ENCODE measurements at regions not wholly inside any gene's neighbourhood (a gene's known extent, or its start where the extent isn't known, plus 50 kb on each side); places are given as distances from the start of the nearest gene placed in this dataset.

DNA sequence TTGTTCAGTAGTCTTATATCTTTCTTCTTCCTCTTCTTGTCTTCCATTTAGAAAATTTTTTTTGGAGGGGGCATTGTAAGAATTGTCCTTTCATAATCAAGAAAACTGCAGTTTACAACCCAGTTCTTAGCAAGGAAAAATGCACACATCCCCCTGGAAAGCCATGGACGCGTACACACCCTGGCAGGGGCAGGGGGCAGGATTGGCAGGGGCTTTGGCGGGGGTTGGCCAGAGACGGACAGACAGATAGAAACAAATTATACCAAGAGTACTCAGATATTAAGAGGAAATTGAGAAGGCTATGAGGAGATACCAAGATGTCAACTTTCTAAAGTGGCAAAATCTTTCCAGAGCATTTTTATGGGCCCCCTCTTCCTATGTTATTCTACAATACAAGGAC is 322.5 kb upstream of the CPXCR1 start:
- TF ChIP-seq, protein P1, sequence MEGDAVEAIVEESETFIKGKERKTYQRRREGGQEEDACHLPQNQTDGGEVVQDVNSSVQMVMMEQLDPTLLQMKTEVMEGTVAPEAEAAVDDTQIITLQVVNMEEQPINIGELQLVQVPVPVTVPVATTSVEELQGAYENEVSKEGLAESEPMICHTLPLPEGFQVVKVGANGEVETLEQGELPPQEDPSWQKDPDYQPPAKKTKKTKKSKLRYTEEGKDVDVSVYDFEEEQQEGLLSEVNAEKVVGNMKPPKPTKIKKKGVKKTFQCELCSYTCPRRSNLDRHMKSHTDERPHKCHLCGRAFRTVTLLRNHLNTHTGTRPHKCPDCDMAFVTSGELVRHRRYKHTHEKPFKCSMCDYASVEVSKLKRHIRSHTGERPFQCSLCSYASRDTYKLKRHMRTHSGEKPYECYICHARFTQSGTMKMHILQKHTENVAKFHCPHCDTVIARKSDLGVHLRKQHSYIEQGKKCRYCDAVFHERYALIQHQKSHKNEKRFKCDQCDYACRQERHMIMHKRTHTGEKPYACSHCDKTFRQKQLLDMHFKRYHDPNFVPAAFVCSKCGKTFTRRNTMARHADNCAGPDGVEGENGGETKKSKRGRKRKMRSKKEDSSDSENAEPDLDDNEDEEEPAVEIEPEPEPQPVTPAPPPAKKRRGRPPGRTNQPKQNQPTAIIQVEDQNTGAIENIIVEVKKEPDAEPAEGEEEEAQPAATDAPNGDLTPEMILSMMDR (IDR thresholded peaks at IDR 0.05) = no peak
- no peaks in the 10 kb centered on the region for H3K36me3 ChIP-seq
- H3K27me3 ChIP-seq = no peaks in the 10 kb centered on the region
- H3K4me1 ChIP-seq = no peaks in the 10 kb centered on the region
- intact Hi-C loops (cut with DNase I) = no loop called here
- no peaks in the 10 kb centered on the region for H3K9me3 ChIP-seq
- H3K4me3 ChIP-seq = no peak overlapping the region
- no peak overlapping the region for H3K27ac ChIP-seq
- no peak for DNase-seq (ENCODE audit: low spot score in 2 of 2)

DNA sequence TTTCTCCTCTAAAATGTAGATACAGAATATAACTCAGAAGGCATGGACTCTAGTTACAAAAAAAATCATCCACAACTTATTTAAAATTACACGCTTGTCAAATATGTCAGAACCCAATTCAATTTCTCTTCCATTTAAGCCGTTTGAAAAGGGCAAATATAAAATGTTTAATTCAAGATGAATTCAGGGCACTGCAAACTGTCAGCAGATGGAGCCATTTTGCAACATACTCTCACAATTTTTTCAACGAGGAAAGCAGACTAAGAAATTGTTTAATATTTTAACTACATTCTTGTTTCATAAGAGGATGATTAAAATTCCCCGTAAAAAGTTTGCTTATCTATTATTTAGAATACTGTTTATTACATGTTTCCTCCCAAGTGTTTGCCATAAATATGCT is 321.3 kb upstream of the CPXCR1 start:
- TF ChIP-seq, protein P1 (IDR thresholded peaks at IDR 0.05) = peak in 1 of 3 experiments; percentile 18

DNA sequence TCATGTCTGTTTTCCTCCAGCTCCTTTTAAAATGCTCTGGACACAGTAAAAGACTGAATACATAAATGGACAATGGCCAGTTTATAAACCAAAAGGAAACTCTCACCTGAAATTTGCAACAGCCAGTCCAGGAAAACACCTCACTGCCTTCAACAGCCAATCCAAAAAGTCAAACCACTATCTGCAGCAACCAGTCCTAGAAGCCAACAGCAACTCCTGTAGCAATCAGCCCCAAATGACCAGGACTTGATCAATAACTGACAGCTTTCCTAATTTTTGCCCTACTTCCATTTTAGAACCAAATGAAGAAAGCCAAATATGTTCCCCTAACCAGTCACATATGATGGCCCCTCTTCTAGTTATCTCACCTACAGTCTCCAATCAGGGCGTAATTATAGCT is 309.5 kb upstream of the CPXCR1 start:
- intact Hi-C loops (cut with DNase I) = no loop called here
- Histone ChIP-seq H3K9me3 (no peaks in the 10 kb centered on the region), H3K27ac (no peak overlapping the region), H3K27me3 (no peaks in the 10 kb centered on the region), H3K4me3 (no peak overlapping the region), H3K4me1 (no peaks in the 10 kb centered on the region), H3K36me3 (no peaks in the 10 kb centered on the region)
- TF ChIP-seq, protein P1 (IDR thresholded peaks at IDR 0.05) = no peak
- DNase-seq (ENCODE audit: low spot score in 2 of 2) = no peak

More for the DNA sequence above, 321.3 kb upstream of the CPXCR1 start:
- Histone ChIP-seq H3K9me3 (no peaks in the 10 kb centered on the region), H3K4me1 (no peaks in the 10 kb centered on the region), H3K4me3 (no peak overlapping the region), H3K36me3 (no peaks in the 10 kb centered on the region), H3K27ac (no peak overlapping the region), H3K27me3 (no peaks in the 10 kb centered on the region)
- intact Hi-C loops (cut with DNase I) = no loop called here
- no peak for DNase-seq (ENCODE audit: low spot score in 2 of 2)

DNA sequence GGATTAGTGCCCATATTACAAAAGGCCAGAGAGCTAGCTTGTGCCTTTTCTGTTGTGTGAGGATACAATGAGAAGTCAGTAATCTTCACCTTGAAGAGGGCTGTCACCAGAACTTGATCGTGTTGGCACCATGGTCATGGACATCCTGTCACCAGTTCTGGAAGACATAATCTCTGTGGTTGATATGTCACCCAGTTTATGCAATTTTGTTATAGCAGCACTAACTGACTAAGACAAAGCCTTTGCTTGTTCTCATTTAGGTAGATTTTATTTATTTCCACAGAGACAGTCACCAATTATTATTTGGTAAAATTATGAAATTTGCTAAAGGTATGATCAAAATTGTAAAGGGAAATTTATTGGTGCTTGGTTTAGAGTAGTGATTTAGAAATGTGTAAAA is 308.8 kb upstream of the CPXCR1 start:
- H3K4me3 ChIP-seq = no peak overlapping the region
- DNase-seq (ENCODE audit: low spot score in 2 of 2) = no peak
- H3K9me3 ChIP-seq = no peaks in the 10 kb centered on the region
- no peak overlapping the region for H3K27ac ChIP-seq
- no peaks in the 10 kb centered on the region for H3K27me3 ChIP-seq
- H3K4me1 ChIP-seq = no peaks in the 10 kb centered on the region
- intact Hi-C loops (cut with DNase I) = no loop called here
- no peaks in the 10 kb centered on the region for H3K36me3 ChIP-seq
- TF ChIP-seq, protein P1 (IDR thresholded peaks at IDR 0.05) = no peak

DNA sequence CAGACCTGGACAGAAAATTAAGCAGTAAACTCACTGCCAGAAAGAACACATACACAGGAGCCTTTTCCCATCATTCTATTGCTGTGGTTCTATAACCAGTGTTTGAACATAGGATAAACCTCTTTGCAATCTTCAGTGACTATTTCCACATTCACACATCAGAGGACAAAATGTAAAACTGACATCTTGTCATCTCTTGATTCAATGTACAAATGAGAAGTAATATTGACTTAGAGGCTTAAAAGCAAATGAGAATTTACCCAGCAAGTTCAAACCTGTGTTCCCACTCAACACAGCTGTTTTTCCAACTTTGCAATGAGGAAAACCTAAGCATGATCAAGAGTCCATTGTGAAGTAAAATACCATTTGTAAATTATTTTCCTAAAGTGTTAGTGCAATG is 307.1 kb upstream of the CPXCR1 start:
- no peaks in the 10 kb centered on the region for H3K4me1 ChIP-seq
- no peak overlapping the region for H3K27ac ChIP-seq
- H3K36me3 ChIP-seq = no peaks in the 10 kb centered on the region
- TF ChIP-seq, protein P1 (IDR thresholded peaks at IDR 0.05) = no peak
- no peak overlapping the region for H3K4me3 ChIP-seq
- DNase-seq (ENCODE audit: low spot score in 2 of 2) = no peak
- intact Hi-C loops (cut with DNase I) = no loop called here
- H3K27me3 ChIP-seq = no peaks in the 10 kb centered on the region
- no peaks in the 10 kb centered on the region for H3K9me3 ChIP-seq
